H9 (cell line): ENCODE measurements at regions not wholly inside any gene's neighbourhood (a gene's known extent, or its start where the extent isn't known, plus 50 kb on each side); places are given as distances from the start of the nearest gene placed in this dataset.

Experiments used
- DNase-seq: peaks from one replicate; pipeline ENCODE4 v3.0.0-alpha.2; 2017
- H2AFZ ChIP-seq: one replicate; pipeline ENCODE4 v1.6.1; 2013; ENCODE audit warnings: mild to moderate bottlenecking, low read length, control low read depth, moderate library complexity
- H2AK5ac ChIP-seq: 2 replicates; pipeline ENCODE4 v1.6.1; 2013; ENCODE audit warnings: low read length, control low read depth, mixed read lengths; ENCODE audit not compliant: insufficient read length
- H2BK120ac ChIP-seq: one replicate; pipeline ENCODE4 v1.6.1; 2013; ENCODE audit warnings: low read depth, mild to moderate bottlenecking, low read length, control low read depth, inconsistent platforms; ENCODE audit not compliant: poor library complexity, severe bottlenecking
- H2BK12ac ChIP-seq: 2 replicates; pipeline ENCODE4 v1.6.1; 2013; ENCODE audit warnings: low read length, control low read depth, mixed read lengths, low read depth; ENCODE audit not compliant: insufficient read length
- H2BK15ac ChIP-seq: 2 replicates; pipeline ENCODE4 v1.6.1; 2013; ENCODE audit warnings: low read depth, low read length, control low read depth
- H2BK20ac ChIP-seq: one replicate; pipeline ENCODE4 v1.6.1; 2013; ENCODE audit warnings: low read depth, mild to moderate bottlenecking, low read length, control low read depth, inconsistent platforms; ENCODE audit not compliant: poor library complexity, severe bottlenecking
- H2BK5ac ChIP-seq: 2 replicates; pipeline ENCODE4 v1.6.1; 2013; ENCODE audit warnings: low read length, control low read depth, mixed read lengths; ENCODE audit not compliant: insufficient read length
- H3K14ac ChIP-seq: 2 replicates; pipeline ENCODE4 v1.6.1; 2013; ENCODE audit warnings: low read length, control low read depth; ENCODE audit not compliant: insufficient read depth
- H3K18ac ChIP-seq: 2 replicates; pipeline ENCODE4 v1.6.1; 2013; ENCODE audit warnings: low read depth, mild to moderate bottlenecking, mixed read lengths, low read length, control low read depth; ENCODE audit not compliant: insufficient read length
- H3K23ac ChIP-seq: 2 replicates; pipeline ENCODE4 v1.6.1; 2013; ENCODE audit warnings: low read length, control low read depth, mixed read lengths, low read depth; ENCODE audit not compliant: insufficient read length
- H3K23me2 ChIP-seq: 2 replicates; pipeline ENCODE4 v1.6.1; 2013; ENCODE audit warnings: low read depth, mild to moderate bottlenecking, mixed read lengths, low read length, control low read depth; ENCODE audit not compliant: insufficient read length, poor library complexity, severe bottlenecking
- H3K27ac ChIP-seq: 2 replicates; pipeline ENCODE4 v1.5.1; 2013; ENCODE audit warnings: low read length, control low read depth, mixed read lengths, low read depth; ENCODE audit not compliant: insufficient read length
- H3K27me3 ChIP-seq: 2 replicates; pipeline ENCODE4 v1.6.1; 2013; ENCODE audit warnings: low read length, control low read depth, inconsistent platforms; ENCODE audit not compliant: insufficient read depth
- H3K4ac ChIP-seq: 2 replicates; pipeline ENCODE4 v1.6.1; 2013; ENCODE audit warnings: low read depth, mild to moderate bottlenecking, control low read depth, inconsistent platforms, low read length, moderate library complexity
- H3K4me1 ChIP-seq: 2 replicates; pipeline ENCODE4 v1.6.1; 2013; ENCODE audit warnings: low read length, control low read depth, inconsistent platforms; ENCODE audit not compliant: insufficient read depth
- H3K4me2 ChIP-seq: 2 replicates; pipeline ENCODE4 v1.6.1; 2013; ENCODE audit warnings: low read length, control low read depth, mixed read lengths; ENCODE audit not compliant: insufficient read length, insufficient read depth
- H3K56ac ChIP-seq: 2 replicates; pipeline ENCODE4 v1.6.1; 2013; ENCODE audit warnings: low read depth, mild to moderate bottlenecking, mixed read lengths, low read length, control low read depth; ENCODE audit not compliant: insufficient read length
- H3K79me1 ChIP-seq: 2 replicates; pipeline ENCODE4 v1.6.1; 2013; ENCODE audit warnings: low read depth, mild to moderate bottlenecking, moderate library complexity, low read length, control low read depth, inconsistent platforms; ENCODE audit not compliant: insufficient read depth, poor library complexity, severe bottlenecking
- H3K79me2 ChIP-seq: 2 replicates; pipeline ENCODE4 v1.6.1; 2013; ENCODE audit warnings: low read length, control low read depth, inconsistent platforms; ENCODE audit not compliant: insufficient read depth
- H3K9ac ChIP-seq: 2 replicates; pipeline ENCODE4 v1.6.1; 2013; ENCODE audit warnings: low read length, control low read depth, mixed read lengths; ENCODE audit not compliant: insufficient read length; ENCODE audit errors: extremely low read depth
- H3K9me3 ChIP-seq: one replicate; pipeline ENCODE4 v1.6.1; 2013; ENCODE audit warnings: low read depth, low read length, inconsistent platforms; ENCODE audit not compliant: control insufficient read depth
- H3T11ph ChIP-seq: one replicate; pipeline ENCODE4 v1.6.1; 2013; ENCODE audit warnings: mild to moderate bottlenecking, low read length, control low read depth, inconsistent platforms
- H4K20me1 ChIP-seq: one replicate; pipeline ENCODE4 v1.6.1; 2013; ENCODE audit not compliant: control insufficient read depth, insufficient read length, insufficient read depth
- H4K5ac ChIP-seq: 2 replicates; pipeline ENCODE4 v1.6.1; 2013; ENCODE audit warnings: low read depth, mild to moderate bottlenecking, mixed read lengths, low read length, control low read depth; ENCODE audit not compliant: insufficient read length
- H4K8ac ChIP-seq: replicated peaks from 2 replicates; pipeline ENCODE4 v1.6.1; 2013; ENCODE audit warnings: low read length, control low read depth, mixed read lengths, low read depth; ENCODE audit not compliant: insufficient read length
- H4K91ac ChIP-seq: 2 replicates; pipeline ENCODE4 v1.6.1; 2013; ENCODE audit warnings: low read depth, mild to moderate bottlenecking, moderate library complexity, mixed read lengths, low read length, control low read depth; ENCODE audit not compliant: insufficient read length
- H3K27ac Mint-ChIP-seq, 3 experiments: 2 replicates in 2 of 3; 3 replicates in 1 of 3; pipeline ENCODE4 v1.8.0; 2020 to 2021; ENCODE audit warnings: mixed read lengths in 3 of 3, mild to moderate bottlenecking in 1 of 3, moderate library complexity in 1 of 3
- H3K27me3 Mint-ChIP-seq: 2 replicates; pipeline ENCODE4 v1.8.0; 2021; ENCODE audit warnings: low read depth, mild to moderate bottlenecking, moderate library complexity, mixed read lengths
- H3K36me3 Mint-ChIP-seq, 3 experiments: 2 replicates in 2 of 3; 3 replicates in 1 of 3; pipeline ENCODE4 v1.8.0; 2020 to 2021; ENCODE audit warnings: low read depth in 3 of 3, mixed read lengths in 3 of 3; ENCODE audit not compliant: insufficient read depth in 1 of 3
- H3K4me1 Mint-ChIP-seq, 2 experiments: 2 replicates each; pipeline ENCODE4 v1.8.0; 2020; ENCODE audit warnings: mixed read lengths in 2 of 2
- H3K4me3 Mint-ChIP-seq, 2 experiments: 2 replicates in 1 of 2; 3 replicates in 1 of 2; pipeline ENCODE4 v1.8.0; 2020 to 2021; ENCODE audit warnings: mild to moderate bottlenecking in 2 of 2, mixed read lengths in 2 of 2, moderate library complexity in 1 of 2
- H3K9me3 Mint-ChIP-seq, 2 experiments: 2 replicates in 1 of 2; 3 replicates in 1 of 2; pipeline ENCODE4 v1.8.0; 2020; ENCODE audit warnings: mild to moderate bottlenecking in 2 of 2, mixed read lengths in 2 of 2, moderate library complexity in 1 of 2
- CTCF ChIP-seq: fragments of 200-600 bp; sonication (generic); conservative IDR thresholded peaks from 3 replicates; pipeline ENCODE4 v1.8.0; 2021; ENCODE audit warnings: antibody characterized with exemption, mild to moderate bottlenecking
- WGBS: extraction: QIAGEN DNeasy Blood & Tissue Kit; methylation state at CpG from one replicate; pipeline ENCODE4 v1.1.7; 2013; ENCODE audit warnings: missing lambda C conversion rate, low lambda C conversion rate, mixed read lengths; ENCODE audit not compliant: insufficient read length; ENCODE audit errors: extremely low coverage; 5-methylcytosine and 5-hydroxymethylcytosine counted together

- Histone ChIP-seq H2BK15ac (no peak overlapping the region), H2BK120ac (no peak overlapping the region), H3K4me2 (no peak overlapping the region), H3K79me2 (no peaks in the 10 kb centered on the region), H2BK20ac (no peak overlapping the region), H2AK5ac (no peak overlapping the region), H3K79me1 (no peaks in the 10 kb centered on the region), H4K20me1 (no peaks in the 10 kb centered on the region), H3K27me3 (no peaks in the 10 kb centered on the region), H3K56ac (no peak overlapping the region), H3K9me3 (no peaks in the 10 kb centered on the region), H4K5ac (no peak overlapping the region), H4K91ac (no peak overlapping the region), H2BK12ac (no peak overlapping the region), H2AFZ (no peak overlapping the region), H3K4me1 (no peaks in the 10 kb centered on the region), H3K23ac (no peak overlapping the region), H3K18ac (no peak overlapping the region), H3K9ac (no peak overlapping the region), H2BK5ac (no peak overlapping the region), H3K27ac (no peak overlapping the region), H3K14ac (no peak overlapping the region), H3T11ph (no peak overlapping the region), H4K8ac (no peak overlapping the region), H3K23me2 (no peaks in the 10 kb centered on the region), H3K4ac (no peak overlapping the region)
- no CpG with 5 or more reads among the region's 2 CpGs for WGBS
- Mint-ChIP-seq H3K9me3 (no peaks in the 10 kb centered on the region), H3K4me3 (no peak overlapping the region), H3K4me1 (peaks cover 5 to 10% of the 10 kb centered on the region in 2 experiments; a peak in 2 of 4 replicates), H3K36me3 (no peaks in the 10 kb centered on the region), H3K27ac (no peak overlapping the region), H3K27me3 (no peaks in the 10 kb centered on the region)
- no peak for TF ChIP-seq CTCF
- no peak for DNase-seq
Observed at GRCh38 chr6:139931747-139932146, 557.3 kb upstream of the CITED2 start.
